ENCODE measurements at regions not wholly inside any gene's neighbourhood (a gene's known extent, or its start where the extent isn't known, plus 50 kb on each side); places are given as distances from the start of the nearest gene placed in this dataset.

GRCh38 chr18:45503990-45504389 is 111.3 kb upstream of the SLC14A2 start:
- Histone ChIP-seq H3K4ac (ENCODE audit: low read depth, low read length) (no peak overlapping the region), H2AFZ (replicated peaks; ENCODE audit: low read length, poor library complexity) (no peak overlapping the region), H4K91ac (ENCODE audit: insufficient read depth, low read depth, low read length) (no peak overlapping the region), H3K18ac (ENCODE audit: low read depth, low read length) (no peak overlapping the region), H3K36me3 (ENCODE audit: control insufficient read depth, insufficient read depth, low read length) (no peaks in the 10 kb centered on the region), H3K27ac (ENCODE audit: insufficient read depth, low read length) (no peak overlapping the region), H2AK5ac (ENCODE audit: low read depth, low read length) (no peak overlapping the region), H3K23ac (ENCODE audit: low read depth, low read length) (no peak overlapping the region), H3K4me2 (ENCODE audit: low read depth, low read length) (no peak overlapping the region), H3K9ac (ENCODE audit: low read depth, low read length) (no peak overlapping the region), H3K4me1 (ENCODE audit: control insufficient read depth, insufficient read depth, low read length) (no peaks in the 10 kb centered on the region), H4K8ac (ENCODE audit: low read depth in 2 of 2, low read length in 2 of 2) (no peak overlapping the region), H2AK9ac (replicated peaks; ENCODE audit: low read depth, low read length, poor library complexity) (no peak overlapping the region), H2BK120ac (ENCODE audit: low read depth, low read length) (no peak overlapping the region), H2BK5ac (ENCODE audit: low read depth, low read length, poor library complexity, severe bottlenecking) (no peak overlapping the region), H3K14ac (replicated peaks; ENCODE audit: low read depth, low read length) (no peak overlapping the region), H2BK20ac (ENCODE audit: low read depth, low read length) (no peak overlapping the region), H3K4me3 (ENCODE audit: insufficient read depth, low read depth, low read length) (no peak overlapping the region), H2BK15ac (ENCODE audit: low read depth, low read length) (no peak overlapping the region), H3K27me3 (ENCODE audit: control insufficient read depth, insufficient read depth, low read length) (no peaks in the 10 kb centered on the region; the same call in 1 of the 2 replicates), H3K9me3 (ENCODE audit: control insufficient read depth, insufficient read depth, low read length) (no peaks in the 10 kb centered on the region), H3K79me1 (ENCODE audit: low read depth in 1 of 2, low read length in 2 of 2) (no peaks in the 10 kb centered on the region), H4K5ac (ENCODE audit: low read depth, low read length) (no peak overlapping the region), H3K9me1 (ENCODE audit: insufficient read depth, low read length) (no peaks in the 10 kb centered on the region), H4K20me1 (ENCODE audit: insufficient read depth, low read length) (no peaks in the 10 kb centered on the region), H3K56ac (ENCODE audit: extremely low read depth, insufficient read depth, low read length) (no peak overlapping the region)
- in situ Hi-C loops (cut with MboI; ENCODE audit: low sequenced_read_pairs): no loop called here
- TF ChIP-seq NFE2L2 (IDR thresholded peaks at IDR 0.05; ENCODE audit: low read depth, low read length) (no peak), BHLHE40 (IDR thresholded peaks at IDR 0.05; ENCODE audit: low read depth, low read length) (no peak), RAD21 (IDR thresholded peaks at IDR 0.05; ENCODE audit: low read length) (no peak), CHD1 (IDR thresholded peaks at IDR 0.05; ENCODE audit: low read depth, low read length) (no peak), MAZ (IDR thresholded peaks at IDR 0.05; ENCODE audit: borderline replicate concordance, low read depth, low read length) (no peak), POLR2A (IDR thresholded peaks at IDR 0.05; ENCODE audit: low read depth, low read length) (no peak), RFX5 (IDR thresholded peaks at IDR 0.05; ENCODE audit: low read depth, low read length) (no peak), CEBPB (IDR thresholded peaks at IDR 0.05; ENCODE audit: low read depth, low read length) (no peak), CTCF (conservative IDR thresholded peaks at IDR 0.05; ENCODE audit: low read depth, low read length) (no peak)
- no CpG with 5 or more reads among the region's 3 CpGs for WGBS, 2 experiments (ENCODE audit: extremely low coverage in 2 of 2, insufficient read length in 1 of 2)
- BruUV-seq (replicated peaks): no TSS peak
- ATAC-seq (ENCODE audit: low read depth) (peak; percentile 17; the same call in 1 of the 2 replicates), DNase-seq (no peak)
- dilution Hi-C loops (cut with HindIII; ENCODE audit: low sequenced_read_pairs, unreplicated experiment): no loop called here
- intact Hi-C loops (cut with micrococcal nuclease): no loop called here
- ChIA-PET POLR2A (ENCODE audit: unreplicated experiment) (no interaction called here), CTCF (no interaction called here)

All from IMR-90 (cell line).